H9 (cell line): ENCODE measurements at regions not wholly inside any gene's neighbourhood (a gene's known extent, or its start where the extent isn't known, plus 50 kb on each side); places are given as distances from the start of the nearest gene placed in this dataset.

Experiments used
- DNase-seq: peaks from one replicate; pipeline ENCODE4 v3.0.0-alpha.2; 2017
- H2AFZ ChIP-seq: one replicate; pipeline ENCODE4 v1.6.1; 2013; ENCODE audit warnings: mild to moderate bottlenecking, low read length, control low read depth, moderate library complexity
- H2AK5ac ChIP-seq: 2 replicates; pipeline ENCODE4 v1.6.1; 2013; ENCODE audit warnings: low read length, control low read depth, mixed read lengths; ENCODE audit not compliant: insufficient read length
- H2BK120ac ChIP-seq: one replicate; pipeline ENCODE4 v1.6.1; 2013; ENCODE audit warnings: low read depth, mild to moderate bottlenecking, low read length, control low read depth, inconsistent platforms; ENCODE audit not compliant: poor library complexity, severe bottlenecking
- H2BK12ac ChIP-seq: 2 replicates; pipeline ENCODE4 v1.6.1; 2013; ENCODE audit warnings: low read length, control low read depth, mixed read lengths, low read depth; ENCODE audit not compliant: insufficient read length
- H2BK15ac ChIP-seq: 2 replicates; pipeline ENCODE4 v1.6.1; 2013; ENCODE audit warnings: low read depth, low read length, control low read depth
- H2BK20ac ChIP-seq: one replicate; pipeline ENCODE4 v1.6.1; 2013; ENCODE audit warnings: low read depth, mild to moderate bottlenecking, low read length, control low read depth, inconsistent platforms; ENCODE audit not compliant: poor library complexity, severe bottlenecking
- H2BK5ac ChIP-seq: 2 replicates; pipeline ENCODE4 v1.6.1; 2013; ENCODE audit warnings: low read length, control low read depth, mixed read lengths; ENCODE audit not compliant: insufficient read length
- H3K14ac ChIP-seq: 2 replicates; pipeline ENCODE4 v1.6.1; 2013; ENCODE audit warnings: low read length, control low read depth; ENCODE audit not compliant: insufficient read depth
- H3K18ac ChIP-seq: 2 replicates; pipeline ENCODE4 v1.6.1; 2013; ENCODE audit warnings: low read depth, mild to moderate bottlenecking, mixed read lengths, low read length, control low read depth; ENCODE audit not compliant: insufficient read length
- H3K23ac ChIP-seq: 2 replicates; pipeline ENCODE4 v1.6.1; 2013; ENCODE audit warnings: low read length, control low read depth, mixed read lengths, low read depth; ENCODE audit not compliant: insufficient read length
- H3K23me2 ChIP-seq: 2 replicates; pipeline ENCODE4 v1.6.1; 2013; ENCODE audit warnings: low read depth, mild to moderate bottlenecking, mixed read lengths, low read length, control low read depth; ENCODE audit not compliant: insufficient read length, poor library complexity, severe bottlenecking
- H3K27ac ChIP-seq: 2 replicates; pipeline ENCODE4 v1.5.1; 2013; ENCODE audit warnings: low read length, control low read depth, mixed read lengths, low read depth; ENCODE audit not compliant: insufficient read length
- H3K27me3 ChIP-seq: 2 replicates; pipeline ENCODE4 v1.6.1; 2013; ENCODE audit warnings: low read length, control low read depth, inconsistent platforms; ENCODE audit not compliant: insufficient read depth
- H3K4ac ChIP-seq: 2 replicates; pipeline ENCODE4 v1.6.1; 2013; ENCODE audit warnings: low read depth, mild to moderate bottlenecking, control low read depth, inconsistent platforms, low read length, moderate library complexity
- H3K4me1 ChIP-seq: 2 replicates; pipeline ENCODE4 v1.6.1; 2013; ENCODE audit warnings: low read length, control low read depth, inconsistent platforms; ENCODE audit not compliant: insufficient read depth
- H3K4me2 ChIP-seq: 2 replicates; pipeline ENCODE4 v1.6.1; 2013; ENCODE audit warnings: low read length, control low read depth, mixed read lengths; ENCODE audit not compliant: insufficient read length, insufficient read depth
- H3K56ac ChIP-seq: 2 replicates; pipeline ENCODE4 v1.6.1; 2013; ENCODE audit warnings: low read depth, mild to moderate bottlenecking, mixed read lengths, low read length, control low read depth; ENCODE audit not compliant: insufficient read length
- H3K79me1 ChIP-seq: 2 replicates; pipeline ENCODE4 v1.6.1; 2013; ENCODE audit warnings: low read depth, mild to moderate bottlenecking, moderate library complexity, low read length, control low read depth, inconsistent platforms; ENCODE audit not compliant: insufficient read depth, poor library complexity, severe bottlenecking
- H3K79me2 ChIP-seq: 2 replicates; pipeline ENCODE4 v1.6.1; 2013; ENCODE audit warnings: low read length, control low read depth, inconsistent platforms; ENCODE audit not compliant: insufficient read depth
- H3K9ac ChIP-seq: 2 replicates; pipeline ENCODE4 v1.6.1; 2013; ENCODE audit warnings: low read length, control low read depth, mixed read lengths; ENCODE audit not compliant: insufficient read length; ENCODE audit errors: extremely low read depth
- H3K9me3 ChIP-seq: one replicate; pipeline ENCODE4 v1.6.1; 2013; ENCODE audit warnings: low read depth, low read length, inconsistent platforms; ENCODE audit not compliant: control insufficient read depth
- H3T11ph ChIP-seq: one replicate; pipeline ENCODE4 v1.6.1; 2013; ENCODE audit warnings: mild to moderate bottlenecking, low read length, control low read depth, inconsistent platforms
- H4K20me1 ChIP-seq: one replicate; pipeline ENCODE4 v1.6.1; 2013; ENCODE audit not compliant: control insufficient read depth, insufficient read length, insufficient read depth
- H4K5ac ChIP-seq: 2 replicates; pipeline ENCODE4 v1.6.1; 2013; ENCODE audit warnings: low read depth, mild to moderate bottlenecking, mixed read lengths, low read length, control low read depth; ENCODE audit not compliant: insufficient read length
- H4K8ac ChIP-seq: replicated peaks from 2 replicates; pipeline ENCODE4 v1.6.1; 2013; ENCODE audit warnings: low read length, control low read depth, mixed read lengths, low read depth; ENCODE audit not compliant: insufficient read length
- H4K91ac ChIP-seq: 2 replicates; pipeline ENCODE4 v1.6.1; 2013; ENCODE audit warnings: low read depth, mild to moderate bottlenecking, moderate library complexity, mixed read lengths, low read length, control low read depth; ENCODE audit not compliant: insufficient read length
- H3K27ac Mint-ChIP-seq, 3 experiments: 2 replicates in 2 of 3; 3 replicates in 1 of 3; pipeline ENCODE4 v1.8.0; 2020 to 2021; ENCODE audit warnings: mixed read lengths in 3 of 3, mild to moderate bottlenecking in 1 of 3, moderate library complexity in 1 of 3
- H3K27me3 Mint-ChIP-seq: 2 replicates; pipeline ENCODE4 v1.8.0; 2021; ENCODE audit warnings: low read depth, mild to moderate bottlenecking, moderate library complexity, mixed read lengths
- H3K36me3 Mint-ChIP-seq, 3 experiments: 2 replicates in 2 of 3; 3 replicates in 1 of 3; pipeline ENCODE4 v1.8.0; 2020 to 2021; ENCODE audit warnings: low read depth in 3 of 3, mixed read lengths in 3 of 3; ENCODE audit not compliant: insufficient read depth in 1 of 3
- H3K4me1 Mint-ChIP-seq, 2 experiments: 2 replicates each; pipeline ENCODE4 v1.8.0; 2020; ENCODE audit warnings: mixed read lengths in 2 of 2
- H3K4me3 Mint-ChIP-seq, 2 experiments: 2 replicates in 1 of 2; 3 replicates in 1 of 2; pipeline ENCODE4 v1.8.0; 2020 to 2021; ENCODE audit warnings: mild to moderate bottlenecking in 2 of 2, mixed read lengths in 2 of 2, moderate library complexity in 1 of 2
- H3K9me3 Mint-ChIP-seq, 2 experiments: 2 replicates in 1 of 2; 3 replicates in 1 of 2; pipeline ENCODE4 v1.8.0; 2020; ENCODE audit warnings: mild to moderate bottlenecking in 2 of 2, mixed read lengths in 2 of 2, moderate library complexity in 1 of 2
- TF ChIP-seq, protein P1 (sequence below): fragments of 200-600 bp; sonication (generic); conservative IDR thresholded peaks from 3 replicates; pipeline ENCODE4 v1.8.0; 2021; ENCODE audit warnings: antibody characterized with exemption, mild to moderate bottlenecking

DNA sequence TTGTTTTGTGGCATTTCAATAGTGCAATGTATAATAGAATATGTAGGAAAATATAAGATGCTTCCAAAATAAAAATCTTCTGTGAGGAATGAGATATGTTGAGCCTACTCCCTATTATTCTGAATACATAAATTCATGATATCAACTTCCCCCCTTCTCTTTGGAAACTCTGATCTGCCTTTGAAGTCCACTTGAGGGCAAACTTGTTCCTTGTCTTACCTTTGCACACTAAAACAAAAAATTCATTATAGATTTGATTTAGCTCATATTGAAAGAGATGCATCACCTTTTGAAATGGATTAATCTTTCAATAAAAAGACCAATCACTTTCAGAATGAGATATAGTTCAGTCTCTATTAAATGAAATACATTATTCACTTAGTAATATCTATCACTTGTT is 580.7 kb upstream of the ADGRL4 start:
- H3K4ac ChIP-seq = no peak overlapping the region
- H3K27me3 Mint-ChIP-seq = no peaks in the 10 kb centered on the region
- no peak overlapping the region for H3K14ac ChIP-seq
- H3T11ph ChIP-seq = no peak overlapping the region
- no peaks in the 10 kb centered on the region for H3K79me2 ChIP-seq
- H3K27me3 ChIP-seq = no peaks in the 10 kb centered on the region
- H3K23me2 ChIP-seq = no peaks in the 10 kb centered on the region
- H3K27ac ChIP-seq = no peak overlapping the region
- no peak overlapping the region for H2BK20ac ChIP-seq
- no peak overlapping the region for H2BK120ac ChIP-seq
- H4K5ac ChIP-seq = no peak overlapping the region
- no peak overlapping the region for H3K4me2 ChIP-seq
- H2BK12ac ChIP-seq = no peak overlapping the region
- H3K4me1 Mint-ChIP-seq = peaks cover 37 to 45% of the 10 kb centered on the region in 2 experiments
- no peak overlapping the region for H4K8ac ChIP-seq
- peaks cover 20 to 25% of the 10 kb centered on the region in 2 experiments for H3K9me3 Mint-ChIP-seq
- H3K9ac ChIP-seq = no peak overlapping the region
- no peak overlapping the region for H3K56ac ChIP-seq
- no peaks in the 10 kb centered on the region for H3K9me3 ChIP-seq
- peaks cover 4 to 31% (median 14%) of the 10 kb centered on the region in 3 experiments for H3K36me3 Mint-ChIP-seq
- H3K18ac ChIP-seq = no peak overlapping the region
- H4K91ac ChIP-seq = no peak overlapping the region
- H3K27ac Mint-ChIP-seq = no peak overlapping the region; a peak in 1 of 7 replicates
- H3K4me1 ChIP-seq = no peaks in the 10 kb centered on the region; the same call in 1 of the 2 replicates
- no peak overlapping the region for H2AK5ac ChIP-seq
- no peak overlapping the region for H2AFZ ChIP-seq
- no peaks in the 10 kb centered on the region for H3K79me1 ChIP-seq
- no peaks in the 10 kb centered on the region for H4K20me1 ChIP-seq
- H2BK5ac ChIP-seq = no peak overlapping the region
- DNase-seq = no peak
- no peak overlapping the region for H3K4me3 Mint-ChIP-seq
- TF ChIP-seq, protein P1, sequence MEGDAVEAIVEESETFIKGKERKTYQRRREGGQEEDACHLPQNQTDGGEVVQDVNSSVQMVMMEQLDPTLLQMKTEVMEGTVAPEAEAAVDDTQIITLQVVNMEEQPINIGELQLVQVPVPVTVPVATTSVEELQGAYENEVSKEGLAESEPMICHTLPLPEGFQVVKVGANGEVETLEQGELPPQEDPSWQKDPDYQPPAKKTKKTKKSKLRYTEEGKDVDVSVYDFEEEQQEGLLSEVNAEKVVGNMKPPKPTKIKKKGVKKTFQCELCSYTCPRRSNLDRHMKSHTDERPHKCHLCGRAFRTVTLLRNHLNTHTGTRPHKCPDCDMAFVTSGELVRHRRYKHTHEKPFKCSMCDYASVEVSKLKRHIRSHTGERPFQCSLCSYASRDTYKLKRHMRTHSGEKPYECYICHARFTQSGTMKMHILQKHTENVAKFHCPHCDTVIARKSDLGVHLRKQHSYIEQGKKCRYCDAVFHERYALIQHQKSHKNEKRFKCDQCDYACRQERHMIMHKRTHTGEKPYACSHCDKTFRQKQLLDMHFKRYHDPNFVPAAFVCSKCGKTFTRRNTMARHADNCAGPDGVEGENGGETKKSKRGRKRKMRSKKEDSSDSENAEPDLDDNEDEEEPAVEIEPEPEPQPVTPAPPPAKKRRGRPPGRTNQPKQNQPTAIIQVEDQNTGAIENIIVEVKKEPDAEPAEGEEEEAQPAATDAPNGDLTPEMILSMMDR = no peak
- H2BK15ac ChIP-seq = no peak overlapping the region
- H3K23ac ChIP-seq = no peak overlapping the region
